Thyroid gland (tissue), 4 donors: ENCODE measurements at regions not wholly inside any gene's neighbourhood (a gene's known extent, or its start where the extent isn't known, plus 50 kb on each side); places are given as distances from the start of the nearest gene placed in this dataset.

Source experiments
- DNase-seq, 2 donors: peaks; one replicate each; pipeline ENCODE4 v3.0.0-alpha.2; 2019
- H3K27ac ChIP-seq, 3 donors: fragments of 200-600 bp; sonication (generic); 1 replicate in 2 of 3; 2 replicates in 1 of 3; pipeline ENCODE4 v1.5.1; 2016 to 2019; ENCODE audit warnings: mild to moderate bottlenecking in 1 of 3, moderate library complexity in 1 of 3
- H3K27me3 ChIP-seq: fragments of 200-600 bp; sonication (generic); one replicate; pipeline ENCODE4 v1.5.1; 2019
- H3K36me3 ChIP-seq, 2 donors: fragments of 200-600 bp; sonication (generic); one replicate each; pipeline ENCODE4 v1.5.1; 2016 to 2019
- H3K4me1 ChIP-seq, 2 donors: fragments of 200-600 bp; sonication (generic); one replicate each; pipeline ENCODE4 v1.5.1; 2017 to 2019
- H3K4me3 ChIP-seq, 3 donors: fragments of 200-600 bp; sonication (generic); replicated peaks in 1 of 3; 1 replicate in 2 of 3; 2 replicates in 1 of 3; pipeline ENCODE4 v1.5.1; 2016; ENCODE audit warnings: mild to moderate bottlenecking in 1 of 3
- H3K9me3 ChIP-seq: fragments of 200-600 bp; sonication (generic); one replicate; pipeline ENCODE4 v1.5.1; 2017
- POLR2A ChIP-seq, 2 donors: fragments of 450-650 bp; IDR thresholded peaks; one replicate each; pipeline ENCODE4 v1.6.1; 2017; ENCODE audit warnings: antibody characterized with exemption in 2 of 2, mild to moderate bottlenecking in 2 of 2, moderate library complexity in 1 of 2
- WGBS, 2 donors: methylation state at CpG; one replicate each; pipeline ENCODE4 v1.1.5; 2017; 5-methylcytosine and 5-hydroxymethylcytosine counted together
- intact Hi-C: fragments of 100-400 bp; cut with DNase I; formaldehyde crosslinking; loops from one replicate; pipeline ENCODE4 v1.15.1; 2023
- TF ChIP-seq, protein P1 (sequence below), 6 experiments: fragments of 200-600 bp in 3 of 6; fragments of 450-650 bp in 3 of 6; sonication (generic) in 3 of 6; IDR thresholded peaks; one replicate each; pipeline ENCODE4 v1.5.1; 2016 to 2019; ENCODE audit warnings: antibody characterized with exemption in 6 of 6, mild to moderate bottlenecking in 2 of 6, inconsistent platforms in 1 of 6, moderate library complexity in 1 of 6

DNA sequence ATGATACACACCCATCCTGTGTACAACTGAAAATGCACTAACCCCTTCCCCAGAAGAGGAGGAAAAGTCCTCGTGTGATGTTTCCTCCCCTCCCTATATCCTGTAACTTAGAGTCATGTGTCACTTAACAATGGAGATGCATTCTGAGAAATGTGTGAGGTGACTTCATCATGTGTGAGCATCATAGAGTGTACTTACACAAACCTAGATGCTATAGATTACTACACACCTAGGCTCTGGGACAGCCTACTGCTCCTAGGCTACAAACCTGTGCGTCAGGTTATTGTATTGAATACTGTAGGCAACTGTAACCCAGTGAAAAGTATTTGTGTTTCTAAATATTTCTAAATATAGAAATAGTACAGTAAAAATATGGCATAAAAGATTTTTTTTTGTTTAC, 98.6 kb upstream of the FAM180A start:
- TF ChIP-seq, protein P1, sequence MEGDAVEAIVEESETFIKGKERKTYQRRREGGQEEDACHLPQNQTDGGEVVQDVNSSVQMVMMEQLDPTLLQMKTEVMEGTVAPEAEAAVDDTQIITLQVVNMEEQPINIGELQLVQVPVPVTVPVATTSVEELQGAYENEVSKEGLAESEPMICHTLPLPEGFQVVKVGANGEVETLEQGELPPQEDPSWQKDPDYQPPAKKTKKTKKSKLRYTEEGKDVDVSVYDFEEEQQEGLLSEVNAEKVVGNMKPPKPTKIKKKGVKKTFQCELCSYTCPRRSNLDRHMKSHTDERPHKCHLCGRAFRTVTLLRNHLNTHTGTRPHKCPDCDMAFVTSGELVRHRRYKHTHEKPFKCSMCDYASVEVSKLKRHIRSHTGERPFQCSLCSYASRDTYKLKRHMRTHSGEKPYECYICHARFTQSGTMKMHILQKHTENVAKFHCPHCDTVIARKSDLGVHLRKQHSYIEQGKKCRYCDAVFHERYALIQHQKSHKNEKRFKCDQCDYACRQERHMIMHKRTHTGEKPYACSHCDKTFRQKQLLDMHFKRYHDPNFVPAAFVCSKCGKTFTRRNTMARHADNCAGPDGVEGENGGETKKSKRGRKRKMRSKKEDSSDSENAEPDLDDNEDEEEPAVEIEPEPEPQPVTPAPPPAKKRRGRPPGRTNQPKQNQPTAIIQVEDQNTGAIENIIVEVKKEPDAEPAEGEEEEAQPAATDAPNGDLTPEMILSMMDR (IDR thresholded peaks at IDR 0.05): no peak
- TF ChIP-seq POLR2A (IDR thresholded peaks at IDR 0.05): no peak
- Histone ChIP-seq H3K27me3 (no peaks in the 10 kb centered on the region), H3K36me3 (no peaks in the 10 kb centered on the region), H3K4me1 (no peaks in the 10 kb centered on the region), H3K27ac (no peak overlapping the region), H3K4me3 (no peak overlapping the region), H3K9me3 (no peaks in the 10 kb centered on the region)
- WGBS, 2 donors: 88 to 89% methylated on average over 2 of the region's 2 CpGs
- DNase-seq: no peak
- intact Hi-C loops: no loop called here

DNA sequence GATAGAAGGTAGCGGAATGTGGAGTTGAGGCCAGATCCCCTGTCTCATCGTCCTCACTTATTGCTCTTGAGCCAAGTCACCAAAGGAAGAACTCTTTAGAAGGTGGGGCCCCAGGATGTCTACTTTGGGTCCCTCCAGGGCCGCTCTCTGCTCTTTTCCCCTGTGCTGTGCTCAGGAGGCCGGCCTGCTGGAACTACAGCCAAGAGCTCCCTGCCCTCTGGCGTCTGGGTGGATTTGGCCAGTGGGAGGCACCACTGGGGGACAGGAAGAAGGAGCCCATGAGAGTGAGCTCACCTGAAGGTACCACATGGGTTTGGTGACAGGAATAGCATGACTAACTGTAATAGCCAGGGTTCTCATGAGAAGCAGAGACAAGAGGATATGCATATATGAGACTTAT, 97.7 kb upstream of the FAM180A start:
- no peak for TF ChIP-seq POLR2A (IDR thresholded peaks at IDR 0.05)
- TF ChIP-seq, protein P1 (IDR thresholded peaks at IDR 0.05): no peak
- DNase-seq: no peak
- no peak overlapping the region for H3K4me3 ChIP-seq
- H3K27me3 ChIP-seq: no peaks in the 10 kb centered on the region
- H3K36me3 ChIP-seq: no peaks in the 10 kb centered on the region
- no peaks in the 10 kb centered on the region for H3K4me1 ChIP-seq
- no peak overlapping the region for H3K27ac ChIP-seq
- intact Hi-C loops: no loop called here
- 91 to 95% methylated on average over 3 to 5 of the region's 5 CpGs for WGBS, 2 donors
- H3K9me3 ChIP-seq: no peaks in the 10 kb centered on the region

- H3K9me3 ChIP-seq: no peaks in the 10 kb centered on the region
- no peak overlapping the region for H3K27ac ChIP-seq
- no peaks in the 10 kb centered on the region for H3K27me3 ChIP-seq
- no peaks in the 10 kb centered on the region for H3K36me3 ChIP-seq
- intact Hi-C loops: no loop called here
- TF ChIP-seq POLR2A (IDR thresholded peaks at IDR 0.05): no peak
- TF ChIP-seq, protein P1 (IDR thresholded peaks at IDR 0.05): no peak
- no peaks in the 10 kb centered on the region for H3K4me1 ChIP-seq
- 91 to 92% methylated on average over 3 of the region's 3 CpGs for WGBS, 2 donors
- no peak overlapping the region for H3K4me3 ChIP-seq
- DNase-seq: no peak
These were observed 96.9 kb upstream of the FAM180A start for GRCh38 chr7:135845415-135846075.

DNA sequence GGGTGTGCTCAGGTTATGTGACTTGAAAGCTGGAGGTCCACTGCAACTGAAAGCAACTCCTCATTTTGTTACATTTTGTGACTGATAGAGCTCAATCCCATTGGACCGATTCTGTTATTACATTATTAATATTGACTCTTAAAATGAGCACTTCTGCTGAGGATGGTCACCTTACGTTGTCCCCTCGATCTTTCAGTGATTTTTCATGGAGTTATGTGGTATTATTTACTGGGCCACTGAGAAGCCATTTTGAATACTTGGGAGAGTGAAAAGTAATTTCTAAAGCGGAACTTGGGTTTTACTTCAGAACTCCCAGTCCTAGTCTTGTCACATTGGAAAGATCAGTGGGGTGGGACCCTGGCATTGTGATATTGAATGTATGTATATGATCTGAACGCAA, 96.3 kb upstream of the FAM180A start:
- no peaks in the 10 kb centered on the region for H3K27me3 ChIP-seq
- intact Hi-C loops: no loop called here
- H3K4me3 ChIP-seq: no peak overlapping the region
- no peaks in the 10 kb centered on the region for H3K36me3 ChIP-seq
- TF ChIP-seq, protein P1 (IDR thresholded peaks at IDR 0.05): no peak
- TF ChIP-seq POLR2A (IDR thresholded peaks at IDR 0.05): no peak
- WGBS, 2 donors: 94 to 99% methylated on average over 5 of the region's 5 CpGs
- H3K9me3 ChIP-seq: no peaks in the 10 kb centered on the region
- no peak for DNase-seq
- H3K27ac ChIP-seq: no peak overlapping the region
- H3K4me1 ChIP-seq: no peaks in the 10 kb centered on the region

GRCh38 chr7:135843214-135843613, 94.6 kb upstream of the FAM180A start:
- no peaks in the 10 kb centered on the region for H3K4me1 ChIP-seq
- no peak for DNase-seq
- H3K4me3 ChIP-seq: no peak overlapping the region
- WGBS, 2 donors: 87 to 89% methylated on average over 4 of the region's 4 CpGs
- H3K27ac ChIP-seq: no peak overlapping the region
- no peaks in the 10 kb centered on the region for H3K27me3 ChIP-seq
- TF ChIP-seq POLR2A (IDR thresholded peaks at IDR 0.05): no peak
- TF ChIP-seq, protein P1 (IDR thresholded peaks at IDR 0.05): no peak
- intact Hi-C loops: no loop called here
- no peaks in the 10 kb centered on the region for H3K9me3 ChIP-seq
- H3K36me3 ChIP-seq: no peaks in the 10 kb centered on the region
